Neural progenitor cell (in vitro differentiated cells): ENCODE measurements at regions not wholly inside any gene's neighbourhood (a gene's known extent, or its start where the extent isn't known, plus 50 kb on each side); places are given as distances from the start of the nearest gene placed in this dataset.

Experiments used
- DNase-seq: peaks from one replicate; pipeline ENCODE4 v3.0.0-alpha.2; 2016; ENCODE audit warnings: low spot score
- H2AFZ ChIP-seq: fragments of 200-600 bp; sonication (generic); replicated peaks from 2 replicates; pipeline ENCODE4 v1.6.1; 2016; ENCODE audit warnings: antibody characterized with exemption
- H3F3A ChIP-seq: fragments of 200-600 bp; sonication (generic); 2 replicates; pipeline ENCODE4 v1.6.1; 2016; ENCODE audit warnings: antibody characterized with exemption, low read depth
- H3K27ac ChIP-seq: fragments of 200-600 bp; sonication (generic); 2 replicates; pipeline ENCODE4 v1.5.1; 2016; ENCODE audit warnings: mild to moderate bottlenecking
- H3K27me3 ChIP-seq: fragments of 200-600 bp; sonication (generic); 2 replicates; pipeline ENCODE4 v1.6.1; 2016; ENCODE audit warnings: mild to moderate bottlenecking, moderate library complexity
- H3K36me3 ChIP-seq: fragments of 200-600 bp; sonication (generic); 2 replicates; pipeline ENCODE4 v1.5.1; 2016
- H3K4me1 ChIP-seq: fragments of 200-600 bp; sonication (generic); 2 replicates; pipeline ENCODE4 v1.6.1; 2016; ENCODE audit warnings: mixed run types
- H3K4me2 ChIP-seq: fragments of 200-600 bp; sonication (generic); 2 replicates; pipeline ENCODE4 v1.6.1; 2016
- H3K4me3 ChIP-seq: fragments of 200-600 bp; sonication (generic); 2 replicates; pipeline ENCODE4 v1.5.1; 2016
- H3K79me2 ChIP-seq: fragments of 200-600 bp; sonication (generic); 2 replicates; pipeline ENCODE4 v1.6.1; 2016; ENCODE audit warnings: low read depth
- H3K9ac ChIP-seq: fragments of 200-600 bp; sonication (generic); 2 replicates; pipeline ENCODE4 v1.6.1; 2016
- H3K9me3 ChIP-seq: fragments of 200-600 bp; sonication (generic); 2 replicates; pipeline ENCODE4 v1.5.1; 2016; ENCODE audit warnings: low read depth
- H4K20me1 ChIP-seq: fragments of 200-600 bp; sonication (generic); 2 replicates; pipeline ENCODE4 v1.6.1; 2016; ENCODE audit warnings: low read depth
- H3K27ac Mint-ChIP-seq: 3 replicates; pipeline ENCODE4 v1.8.0; 2021; ENCODE audit warnings: mixed read lengths
- H3K27me3 Mint-ChIP-seq: 2 replicates; pipeline ENCODE4 v1.8.0; 2022; ENCODE audit warnings: low read depth, mild to moderate bottlenecking, inconsistent platforms, moderate library complexity, mixed read lengths; ENCODE audit not compliant: insufficient read depth
- H3K36me3 Mint-ChIP-seq: 3 replicates; pipeline ENCODE4 v1.8.0; 2021; ENCODE audit warnings: mixed read lengths
- H3K4me1 Mint-ChIP-seq: 3 replicates; pipeline ENCODE4 v1.8.0; 2021; ENCODE audit warnings: mixed read lengths
- H3K4me3 Mint-ChIP-seq: 3 replicates; pipeline ENCODE4 v1.8.0; 2021; ENCODE audit warnings: mild to moderate bottlenecking, moderate library complexity, mixed read lengths
- H3K9me3 Mint-ChIP-seq: 3 replicates; pipeline ENCODE4 v1.8.0; 2020; ENCODE audit warnings: mixed read lengths
- CTCF ChIP-seq: fragments of 200-600 bp; sonication (generic); IDR thresholded peaks from 2 replicates; pipeline ENCODE4 v1.5.1; 2017; ENCODE audit warnings: antibody characterized with exemption, mild to moderate bottlenecking
- EZH2 ChIP-seq: fragments of 200-600 bp; sonication (generic); IDR thresholded peaks from 2 replicates; pipeline ENCODE4 v1.6.1; 2017; ENCODE audit warnings: antibody characterized with exemption, mild to moderate bottlenecking, moderate library complexity
- EZH2phosphoT487 ChIP-seq: fragments of 200-600 bp; sonication (generic); IDR thresholded peaks from 2 replicates; pipeline ENCODE4 v1.6.1; 2017; ENCODE audit warnings: antibody characterized with exemption

- Histone ChIP-seq H4K20me1 (no peaks in the 10 kb centered on the region), H3K4me2 (no peak overlapping the region), H3K4me3 (no peak overlapping the region), H3K27me3 (no peaks in the 10 kb centered on the region), H3F3A (no peaks in the 10 kb centered on the region), H3K36me3 (no peaks in the 10 kb centered on the region), H3K27ac (no peak overlapping the region), H2AFZ (no peak overlapping the region), H3K9ac (no peak overlapping the region), H3K79me2 (no peaks in the 10 kb centered on the region), H3K4me1 (peaks cover 12% of the 10 kb centered on the region), H3K9me3 (no peaks in the 10 kb centered on the region)
- Mint-ChIP-seq H3K4me1 (peaks cover 9% of the 10 kb centered on the region), H3K27me3 (no peaks in the 10 kb centered on the region), H3K4me3 (no peak overlapping the region), H3K27ac (peak overlapping the region; percentile 15), H3K9me3 (no peaks in the 10 kb centered on the region), H3K36me3 (no peaks in the 10 kb centered on the region)
- no peak for TF ChIP-seq EZH2phosphoT487
- no peak for TF ChIP-seq EZH2
- TF ChIP-seq CTCF: no peak
- DNase-seq: no peak
These were observed 105.1 kb upstream of the SEL1L start for GRCh38 chr14:81638656-81639280.

GRCh38 chr14:81653626-81654025 lies 120.0 kb upstream of the SEL1L start:
- Histone ChIP-seq H3K4me1 (peaks cover 16% of the 10 kb centered on the region), H3K27ac (no peak overlapping the region), H3K27me3 (no peaks in the 10 kb centered on the region), H3K79me2 (no peaks in the 10 kb centered on the region), H3K4me2 (no peak overlapping the region), H2AFZ (no peak overlapping the region), H4K20me1 (no peaks in the 10 kb centered on the region), H3K9me3 (no peaks in the 10 kb centered on the region), H3K36me3 (no peaks in the 10 kb centered on the region), H3K9ac (no peak overlapping the region), H3F3A (no peaks in the 10 kb centered on the region), H3K4me3 (no peak overlapping the region)
- TF ChIP-seq EZH2: no peak
- TF ChIP-seq CTCF: no peak
- no peak for TF ChIP-seq EZH2phosphoT487
- no peaks in the 10 kb centered on the region for H3K27me3 Mint-ChIP-seq
- no peaks in the 10 kb centered on the region for H3K9me3 Mint-ChIP-seq
- peaks cover 21% of the 10 kb centered on the region for H3K4me1 Mint-ChIP-seq
- H3K27ac Mint-ChIP-seq: no peak overlapping the region
- no peak overlapping the region for H3K4me3 Mint-ChIP-seq
- H3K36me3 Mint-ChIP-seq: no peaks in the 10 kb centered on the region
- no peak for DNase-seq

- no peaks in the 10 kb centered on the region for H3K79me2 ChIP-seq
- Mint-ChIP-seq H3K4me1 (peaks cover 25% of the 10 kb centered on the region), H3K27me3 (no peaks in the 10 kb centered on the region), H3K27ac (no peak overlapping the region), H3K36me3 (no peaks in the 10 kb centered on the region), H3K9me3 (no peaks in the 10 kb centered on the region), H3K4me3 (no peak overlapping the region)
- H3K9me3 ChIP-seq: no peaks in the 10 kb centered on the region
- H3K9ac ChIP-seq: no peak overlapping the region
- H3K4me2 ChIP-seq: no peak overlapping the region
- no peaks in the 10 kb centered on the region for H3F3A ChIP-seq
- no peak overlapping the region for H3K27ac ChIP-seq
- no peak overlapping the region for H2AFZ ChIP-seq
- H3K36me3 ChIP-seq: no peaks in the 10 kb centered on the region
- no peak for DNase-seq
- H4K20me1 ChIP-seq: no peaks in the 10 kb centered on the region
- no peaks in the 10 kb centered on the region for H3K27me3 ChIP-seq
- peaks cover 29% of the 10 kb centered on the region for H3K4me1 ChIP-seq
- TF ChIP-seq EZH2phosphoT487: no peak
- no peak for TF ChIP-seq CTCF
- TF ChIP-seq EZH2: no peak
- no peak overlapping the region for H3K4me3 ChIP-seq
These were observed 122.0 kb upstream of the SEL1L start for GRCh38 chr14:81655423-81656314.
